Suppressor macrophage (primary cell): ENCODE measurements at regions not wholly inside any gene's neighbourhood (a gene's known extent, or its start where the extent isn't known, plus 50 kb on each side); places are given as distances from the start of the nearest gene placed in this dataset.
A peak's percentile ranks its signal among the peaks of the same experiment; 100 is the strongest.
"Not testable (repeated sequence)": the region's sequence is repeated elsewhere in the genome, so short reads cannot be mapped to it uniquely, and the experiment has no call there.

Source experiments
- DNase-seq, 4 experiments: peaks; one replicate each; pipeline ENCODE4 v3.0.0-alpha.2; 2020 to 2022

- no peak for DNase-seq
These were observed 97.1 kb downstream of the DAD1 start for GRCh38 chr14:22491683-22492621.

- not testable (repeated sequence) for DNase-seq
These were observed 98.0 kb downstream of the DAD1 start for GRCh38 chr14:22491053-22491452.

- DNase-seq, result no peak
These were observed 98.8 kb downstream of the DAD1 start for GRCh38 chr14:22489957-22490950.

GRCh38 chr14:22489244-22489545 lies 99.8 kb downstream of the DAD1 start:
- no peak for DNase-seq

- no peak for DNase-seq
These were observed 100.3 kb downstream of the DAD1 start for GRCh38 chr14:22488522-22489243.

- DNase-seq, result no peak
These were observed 101.1 kb downstream of the DAD1 start for GRCh38 chr14:22487941-22488340.

- DNase-seq, result no peak
These were observed 101.6 kb downstream of the DAD1 start for GRCh38 chr14:22487401-22487800.

GRCh38 chr14:22486675-22487074 lies 102.3 kb downstream of the DAD1 start:
- DNase-seq, result no peak

- DNase-seq, result no peak
These were observed 103.4 kb downstream of the DAD1 start for GRCh38 chr14:22485649-22486048.

GRCh38 chr14:22485178-22485577 lies 103.8 kb downstream of the DAD1 start:
- no peak for DNase-seq

- no peak for DNase-seq
These were observed 104.4 kb downstream of the DAD1 start for GRCh38 chr14:22484632-22485031.

- peak in 1 of 4 experiments; percentile 10 for DNase-seq
These were observed 105.0 kb downstream of the DAD1 start for GRCh38 chr14:22483863-22484593.

GRCh38 chr14:22482782-22483553 lies 106.1 kb downstream of the DAD1 start:
- peak in 1 of 4 experiments; percentile 11 for DNase-seq

- DNase-seq, result no peak
These were observed 106.8 kb downstream of the DAD1 start for GRCh38 chr14:22482085-22482694.

- no peak for DNase-seq
These were observed 107.5 kb downstream of the DAD1 start for GRCh38 chr14:22481546-22481945.

- no peak for DNase-seq
These were observed 109.1 kb downstream of the DAD1 start for GRCh38 chr14:22479776-22480464.

- no peak for DNase-seq
These were observed 109.9 kb downstream of the DAD1 start for GRCh38 chr14:22479132-22479531.

GRCh38 chr14:22478670-22479069 lies 110.4 kb downstream of the DAD1 start:
- DNase-seq, result no peak

- DNase-seq, result no peak
These were observed 110.8 kb downstream of the DAD1 start for GRCh38 chr14:22478247-22478646.

GRCh38 chr14:22477569-22478194 lies 111.3 kb downstream of the DAD1 start:
- no peak for DNase-seq
